ENCODE measurements at regions not wholly inside any gene's neighbourhood (a gene's known extent, or its start where the extent isn't known, plus 50 kb on each side); places are given as distances from the start of the nearest gene placed in this dataset.

- H3K4me3 Mint-ChIP-seq (ENCODE audit: low read depth, unreplicated experiment): no peak overlapping the region
- H3K36me3 Mint-ChIP-seq (ENCODE audit: insufficient read depth, unreplicated experiment): no peaks in the 10 kb centered on the region
- TF ChIP-seq CTCF (IDR thresholded peaks at IDR 0.05; ENCODE audit: unreplicated experiment): no peak
- no TSS peak for BruUV-seq (replicated peaks)
- H3K9me3 Mint-ChIP-seq (ENCODE audit: low read depth, unreplicated experiment): no peaks in the 10 kb centered on the region
- H3K4me1 Mint-ChIP-seq (ENCODE audit: low read depth, unreplicated experiment): no peaks in the 10 kb centered on the region
- no peaks in the 10 kb centered on the region for H3K27me3 Mint-ChIP-seq (ENCODE audit: unreplicated experiment)
- no peak for DNase-seq
- intact Hi-C loops (cut with micrococcal nuclease; ENCODE audit: unreplicated experiment): no loop called here
- CTCF ChIA-PET: no interaction called here
- H3K27ac Mint-ChIP-seq (ENCODE audit: unreplicated experiment): no peak overlapping the region
Observed at GRCh38 chr4:112881842-112882241, 167.6 kb upstream of the ANK2 start.

GRCh38 chr4:112882286-112882685, 167.2 kb upstream of the ANK2 start:
- no peaks in the 10 kb centered on the region for H3K36me3 Mint-ChIP-seq (ENCODE audit: insufficient read depth, unreplicated experiment)
- H3K4me1 Mint-ChIP-seq (ENCODE audit: low read depth, unreplicated experiment): no peaks in the 10 kb centered on the region
- intact Hi-C loops (cut with micrococcal nuclease; ENCODE audit: unreplicated experiment): no loop called here
- no peak overlapping the region for H3K4me3 Mint-ChIP-seq (ENCODE audit: low read depth, unreplicated experiment)
- H3K27ac Mint-ChIP-seq (ENCODE audit: unreplicated experiment): no peak overlapping the region
- no peak for DNase-seq
- CTCF ChIA-PET: no interaction called here
- H3K27me3 Mint-ChIP-seq (ENCODE audit: unreplicated experiment): no peaks in the 10 kb centered on the region
- H3K9me3 Mint-ChIP-seq (ENCODE audit: low read depth, unreplicated experiment): no peaks in the 10 kb centered on the region
- no peak for TF ChIP-seq CTCF (IDR thresholded peaks at IDR 0.05; ENCODE audit: unreplicated experiment)
- no TSS peak for BruUV-seq (replicated peaks)

GRCh38 chr4:112884406-112884805, 165.0 kb upstream of the ANK2 start:
- Mint-ChIP-seq H3K27ac (ENCODE audit: unreplicated experiment) (no peak overlapping the region), H3K4me1 (ENCODE audit: low read depth, unreplicated experiment) (no peaks in the 10 kb centered on the region), H3K4me3 (ENCODE audit: low read depth, unreplicated experiment) (no peak overlapping the region), H3K36me3 (ENCODE audit: insufficient read depth, unreplicated experiment) (no peaks in the 10 kb centered on the region), H3K27me3 (ENCODE audit: unreplicated experiment) (no peaks in the 10 kb centered on the region), H3K9me3 (ENCODE audit: low read depth, unreplicated experiment) (no peaks in the 10 kb centered on the region)
- intact Hi-C loops (cut with micrococcal nuclease; ENCODE audit: unreplicated experiment): no loop called here
- CTCF ChIA-PET: no interaction called here
- TF ChIP-seq CTCF (IDR thresholded peaks at IDR 0.05; ENCODE audit: unreplicated experiment): no peak
- BruUV-seq (replicated peaks): no TSS peak
- DNase-seq: no peak

GRCh38 chr4:112885897-112886296, 163.6 kb upstream of the ANK2 start:
- Mint-ChIP-seq H3K27me3 (ENCODE audit: unreplicated experiment) (no peaks in the 10 kb centered on the region), H3K4me1 (ENCODE audit: low read depth, unreplicated experiment) (no peaks in the 10 kb centered on the region), H3K9me3 (ENCODE audit: low read depth, unreplicated experiment) (no peaks in the 10 kb centered on the region), H3K27ac (ENCODE audit: unreplicated experiment) (no peak overlapping the region), H3K36me3 (ENCODE audit: insufficient read depth, unreplicated experiment) (no peaks in the 10 kb centered on the region), H3K4me3 (ENCODE audit: low read depth, unreplicated experiment) (no peak overlapping the region)
- intact Hi-C loops (cut with micrococcal nuclease; ENCODE audit: unreplicated experiment): no loop called here
- no peak for TF ChIP-seq CTCF (IDR thresholded peaks at IDR 0.05; ENCODE audit: unreplicated experiment)
- no TSS peak for BruUV-seq (replicated peaks)
- CTCF ChIA-PET: no interaction called here
- DNase-seq: no peak

- CTCF ChIA-PET: interaction anchor here (0.6 kb wide), 1 partner anchor 298 kb away, joined by 3 read pairs; no protein-coding TSS in a partner anchor
- no peak for TF ChIP-seq CTCF (IDR thresholded peaks at IDR 0.05; ENCODE audit: unreplicated experiment)
- DNase-seq: no peak
- intact Hi-C loops (cut with micrococcal nuclease; ENCODE audit: unreplicated experiment): no loop called here
- no peaks in the 10 kb centered on the region for H3K9me3 Mint-ChIP-seq (ENCODE audit: low read depth, unreplicated experiment)
- H3K4me3 Mint-ChIP-seq (ENCODE audit: low read depth, unreplicated experiment): no peak overlapping the region
- no peak overlapping the region for H3K27ac Mint-ChIP-seq (ENCODE audit: unreplicated experiment)
- no TSS peak for BruUV-seq (replicated peaks)
- no peaks in the 10 kb centered on the region for H3K27me3 Mint-ChIP-seq (ENCODE audit: unreplicated experiment)
- no peaks in the 10 kb centered on the region for H3K36me3 Mint-ChIP-seq (ENCODE audit: insufficient read depth, unreplicated experiment)
- no peaks in the 10 kb centered on the region for H3K4me1 Mint-ChIP-seq (ENCODE audit: low read depth, unreplicated experiment)
Observed at GRCh38 chr4:112888622-112889021, 160.8 kb upstream of the ANK2 start.
